ENCODE measurements at regions not wholly inside any gene's neighbourhood (a gene's known extent, or its start where the extent isn't known, plus 50 kb on each side); places are given as distances from the start of the nearest gene placed in this dataset.
A peak's percentile ranks its signal among the peaks of the same experiment; 100 is the strongest.
"Not testable (repeated sequence)": the region's sequence is repeated elsewhere in the genome, so short reads cannot be mapped to it uniquely, and the experiment has no call there.

- no peak for DNase-seq (ENCODE audit: low spot score)
- intact Hi-C loops (cut with DNase I): no loop called here
Measured at GRCh38 chr6:20263059-20263458, 50.8 kb upstream of the MBOAT1 start.

GRCh38 chr6:20265842-20266241, 53.6 kb upstream of the MBOAT1 start:
- intact Hi-C loops (cut with DNase I): no loop called here

GRCh38 chr6:20266851-20267608, 54.8 kb upstream of the MBOAT1 start:
- no peak for DNase-seq (ENCODE audit: low spot score)
- intact Hi-C loops (cut with DNase I): no loop called here

More at GRCh38 chr6:20265842-20266241, 53.6 kb upstream of the MBOAT1 start:
- DNase-seq (ENCODE audit: low spot score): no peak

- intact Hi-C loops (cut with DNase I): no loop called here
- DNase-seq (ENCODE audit: low spot score): no peak
Measured at GRCh38 chr6:20269181-20269580, 56.9 kb upstream of the MBOAT1 start.

GRCh38 chr6:20271818-20272217, 59.5 kb upstream of the MBOAT1 start:
- no peak for DNase-seq (ENCODE audit: low spot score)
- intact Hi-C loops (cut with DNase I): no loop called here

GRCh38 chr6:20274137-20274536, 61.9 kb upstream of the MBOAT1 start:
- intact Hi-C loops (cut with DNase I): no loop called here

GRCh38 chr6:20275837-20276236, 63.6 kb upstream of the MBOAT1 start:
- intact Hi-C loops (cut with DNase I); DNase-seq (ENCODE audit: low spot score): not testable (repeated sequence)

More at GRCh38 chr6:20274137-20274536, 61.9 kb upstream of the MBOAT1 start:
- no peak for DNase-seq (ENCODE audit: low spot score)

- DNase-seq (ENCODE audit: low spot score); intact Hi-C loops (cut with DNase I): not testable (repeated sequence)
Measured at GRCh38 chr6:20277724-20278123, 65.5 kb upstream of the MBOAT1 start.

GRCh38 chr6:20279051-20279450, 66.8 kb upstream of the MBOAT1 start:
- intact Hi-C loops (cut with DNase I): no loop called here
- DNase-seq (ENCODE audit: low spot score): no peak

- DNase-seq (ENCODE audit: low spot score): no peak
- intact Hi-C loops (cut with DNase I): no loop called here
Measured at GRCh38 chr6:20279608-20280287, 67.5 kb upstream of the MBOAT1 start.

- intact Hi-C loops (cut with DNase I): no loop called here
- no peak for DNase-seq (ENCODE audit: low spot score)
Measured at GRCh38 chr6:20280288-20280621, 68.0 kb upstream of the MBOAT1 start.

- intact Hi-C loops (cut with DNase I): no loop called here
- no peak for DNase-seq (ENCODE audit: low spot score)
Measured at GRCh38 chr6:20284672-20285071, 72.4 kb upstream of the MBOAT1 start.

GRCh38 chr6:20286968-20287565, 74.8 kb upstream of the MBOAT1 start:
- no peak for DNase-seq (ENCODE audit: low spot score)
- intact Hi-C loops (cut with DNase I): no loop called here

- intact Hi-C loops (cut with DNase I): loop anchor here (2.0 to 10.0 kb wide), 3 partner anchors 110 to 237 kb away; partner anchors contain the start of gene E2F3
- DNase-seq (ENCODE audit: low spot score): peak; percentile 79
Measured at GRCh38 chr6:20291764-20292580, 79.7 kb upstream of the MBOAT1 start.

- intact Hi-C loops (cut with DNase I): loop anchor here (5.0 to 10.0 kb wide), 2 partner anchors 109 to 198 kb away; partner anchors contain the start of gene E2F3
Measured at GRCh38 chr6:20292905-20293304, 80.6 kb upstream of the MBOAT1 start.

GRCh38 chr6:20301256-20301655, 89.0 kb upstream of the MBOAT1 start:
- intact Hi-C loops (cut with DNase I): no loop called here
- no peak for DNase-seq (ENCODE audit: low spot score)

More at GRCh38 chr6:20292905-20293304, 80.6 kb upstream of the MBOAT1 start:
- no peak for DNase-seq (ENCODE audit: low spot score)

GRCh38 chr6:20302168-20302567, 89.9 kb upstream of the MBOAT1 start:
- intact Hi-C loops (cut with DNase I): no loop called here
- DNase-seq (ENCODE audit: low spot score): no peak

GRCh38 chr6:20302702-20303251, 90.5 kb upstream of the MBOAT1 start:
- intact Hi-C loops (cut with DNase I): no loop called here
- DNase-seq (ENCODE audit: low spot score): no peak

GRCh38 chr6:20306491-20306890, 94.2 kb upstream of the MBOAT1 start:
- DNase-seq (ENCODE audit: low spot score): no peak
- intact Hi-C loops (cut with DNase I): no loop called here

GRCh38 chr6:20309186-20309585, 92.5 kb upstream of the E2F3 start:
- no peak for DNase-seq (ENCODE audit: low spot score)
- intact Hi-C loops (cut with DNase I): no loop called here
